Hindlimb muscle (tissue), 1 donor: ENCODE measurements at regions not wholly inside any gene's neighbourhood (a gene's known extent, or its start where the extent isn't known, plus 50 kb on each side); places are given as distances from the start of the nearest gene placed in this dataset.
A peak's percentile ranks its signal among the peaks of the same experiment; 100 is the strongest.
"Not testable (repeated sequence)": the region's sequence is repeated elsewhere in the genome, so short reads cannot be mapped to it uniquely, and the experiment has no call there.

Experiments used
- DNase-seq: peaks from one replicate; pipeline ENCODE4 v3.0.0-alpha.2; 2013

DNA sequence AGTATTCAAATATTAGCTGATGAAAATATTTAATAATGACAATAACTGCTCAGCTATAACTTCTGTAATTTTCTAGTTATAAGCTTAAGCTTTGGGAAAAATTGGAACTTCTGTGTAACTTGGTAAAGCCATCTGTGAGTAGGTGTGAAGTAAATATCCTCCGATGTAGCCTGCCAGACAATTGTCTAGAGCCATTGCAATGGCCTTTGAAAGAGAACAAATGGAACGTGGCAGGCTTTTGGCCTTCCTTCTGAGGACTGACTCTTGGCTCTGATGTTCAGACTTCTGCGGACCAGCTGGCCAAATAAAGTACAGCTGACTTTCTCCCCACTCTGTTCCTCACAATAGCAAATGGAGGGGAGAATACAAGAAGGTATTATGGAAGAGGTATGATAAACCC is 203.4 kb upstream of the NMUR2 start:
- no peak for DNase-seq

DNA sequence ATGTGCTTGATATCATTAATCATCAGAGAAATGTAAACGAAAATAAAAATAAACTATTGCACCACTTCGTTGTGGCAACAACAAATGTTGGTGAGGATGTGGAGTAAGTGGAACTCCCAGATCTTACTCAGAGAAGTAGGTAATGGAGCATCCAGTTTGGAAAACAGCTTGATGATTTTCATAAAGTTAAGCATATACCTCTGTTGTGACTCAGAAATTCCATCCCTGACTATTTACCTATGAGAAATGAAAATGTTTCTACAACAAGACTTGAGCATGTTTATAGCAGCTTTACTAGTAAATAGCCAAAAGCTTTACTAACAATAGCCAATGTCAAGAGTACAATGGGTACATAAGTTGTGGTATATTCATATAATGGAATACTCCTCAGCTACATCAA is 214.7 kb upstream of the NMUR2 start:
- DNase-seq = no peak

DNA sequence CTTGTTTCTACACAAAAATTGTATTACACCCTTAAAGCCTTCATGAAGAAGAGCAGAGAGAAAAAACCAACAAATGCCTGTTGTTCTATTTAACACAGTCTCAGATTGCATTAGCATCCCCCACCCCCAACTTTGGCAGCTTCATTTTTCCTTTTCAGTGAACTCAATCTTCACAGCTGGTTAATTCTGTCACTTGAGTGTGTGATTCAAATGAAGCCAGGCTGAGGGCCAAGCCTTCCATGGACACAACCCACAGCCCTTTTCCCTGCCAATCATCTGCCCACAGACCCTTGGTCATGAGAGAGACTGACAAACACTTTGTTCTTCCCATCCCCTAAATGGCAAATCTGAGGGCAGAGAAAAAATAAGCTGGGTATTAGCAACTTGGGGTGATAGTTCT is 217.5 kb upstream of the NMUR2 start:
- no peak for DNase-seq

DNA sequence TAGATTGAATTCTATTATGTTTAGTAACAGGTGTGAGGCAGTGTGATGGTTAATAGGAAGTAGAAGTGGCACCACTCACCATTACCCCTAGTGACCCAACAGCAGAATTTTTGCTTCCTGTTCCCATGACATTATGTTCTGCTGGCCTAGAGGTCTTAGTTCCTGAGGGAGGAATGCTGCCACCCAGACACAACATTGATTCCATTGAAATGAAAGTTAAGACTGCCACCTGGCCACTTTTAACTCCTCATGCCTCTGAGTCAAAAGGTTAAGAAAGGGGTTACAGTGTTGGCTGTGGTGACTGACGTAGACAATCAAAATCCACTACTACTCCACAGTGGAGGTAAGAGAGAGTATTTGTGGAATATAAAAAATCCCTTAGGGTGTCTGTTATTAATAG is 218.9 kb upstream of the NMUR2 start:
- no peak for DNase-seq

DNA sequence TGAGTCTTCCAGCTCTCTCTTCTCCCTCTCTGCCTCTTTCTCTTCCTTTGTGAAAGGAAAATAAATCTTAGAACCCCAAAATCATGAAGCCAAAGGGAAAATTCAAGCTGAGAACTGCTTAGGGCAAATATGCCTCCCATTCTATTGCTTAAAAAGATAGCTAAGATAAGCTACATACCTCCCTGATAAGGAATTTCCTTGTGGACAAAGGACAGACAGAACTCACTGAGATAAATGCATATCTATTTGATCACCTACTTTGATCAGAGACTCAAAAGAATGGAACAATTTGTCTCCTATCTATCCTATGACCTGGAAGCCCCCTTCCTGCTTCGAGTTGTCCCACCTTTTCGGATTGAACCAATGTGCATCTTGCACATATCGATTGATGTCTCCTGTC is 220.6 kb upstream of the NMUR2 start:
- DNase-seq = no peak

DNA sequence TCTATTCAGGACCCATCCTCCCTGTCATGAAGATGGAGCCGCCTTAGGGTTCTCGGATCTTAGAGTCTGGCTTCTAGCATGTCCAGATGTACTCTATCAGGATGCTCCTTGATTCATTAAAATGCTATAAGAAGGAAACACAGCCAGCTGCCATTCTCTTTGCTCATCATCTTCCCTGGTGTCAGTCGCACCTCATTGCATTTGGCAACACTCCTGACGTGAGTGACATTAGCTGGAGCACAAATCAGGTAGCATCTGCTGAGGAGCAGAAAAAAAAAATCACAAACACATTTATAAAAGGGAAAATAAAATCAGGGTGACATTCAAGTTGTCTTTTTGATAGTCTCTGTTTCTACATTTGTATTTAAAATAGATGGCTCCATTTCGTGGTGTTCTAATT is 226.1 kb upstream of the NMUR2 start:
- DNase-seq = no peak

DNA sequence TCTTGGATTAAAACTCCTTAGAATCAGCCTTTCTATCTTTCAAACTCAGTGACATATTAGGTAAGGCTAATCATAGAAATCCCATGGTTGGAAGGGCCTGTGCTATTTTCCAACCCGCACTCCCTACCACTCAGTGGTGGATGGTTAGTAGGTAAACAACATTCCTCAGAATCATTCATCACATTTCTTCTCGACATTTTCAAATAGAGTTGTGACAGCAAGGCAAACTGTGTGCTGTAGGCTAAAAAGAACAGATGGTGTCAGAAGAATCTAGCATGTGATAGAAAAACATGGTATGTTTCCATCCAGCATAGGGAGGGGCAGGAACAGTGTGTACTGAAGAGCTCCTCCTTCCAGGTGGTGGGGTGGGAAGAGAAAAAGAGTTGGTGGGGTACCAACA is 227.3 kb upstream of the NMUR2 start:
- no peak for DNase-seq

DNA sequence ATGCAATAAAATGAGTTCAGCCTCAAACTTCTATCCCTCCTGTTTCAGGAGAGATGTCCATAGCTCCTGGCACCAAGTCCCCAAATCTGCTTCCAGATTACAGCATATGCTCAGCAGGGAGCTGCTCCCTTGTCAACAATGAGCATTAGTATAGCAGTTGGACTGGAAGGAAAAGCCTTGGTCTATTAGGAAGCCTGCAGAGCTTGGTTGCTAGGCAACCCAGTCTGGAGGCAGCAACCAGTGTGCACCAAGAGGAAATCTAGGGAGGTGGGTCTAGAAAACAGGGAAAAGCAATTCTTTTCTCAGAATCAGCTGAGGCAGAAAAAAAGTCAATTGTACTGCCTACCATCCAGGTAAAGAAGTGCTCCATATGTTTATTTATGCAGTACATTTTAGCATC is 229.5 kb upstream of the NMUR2 start:
- peak; percentile 42 for DNase-seq

DNA sequence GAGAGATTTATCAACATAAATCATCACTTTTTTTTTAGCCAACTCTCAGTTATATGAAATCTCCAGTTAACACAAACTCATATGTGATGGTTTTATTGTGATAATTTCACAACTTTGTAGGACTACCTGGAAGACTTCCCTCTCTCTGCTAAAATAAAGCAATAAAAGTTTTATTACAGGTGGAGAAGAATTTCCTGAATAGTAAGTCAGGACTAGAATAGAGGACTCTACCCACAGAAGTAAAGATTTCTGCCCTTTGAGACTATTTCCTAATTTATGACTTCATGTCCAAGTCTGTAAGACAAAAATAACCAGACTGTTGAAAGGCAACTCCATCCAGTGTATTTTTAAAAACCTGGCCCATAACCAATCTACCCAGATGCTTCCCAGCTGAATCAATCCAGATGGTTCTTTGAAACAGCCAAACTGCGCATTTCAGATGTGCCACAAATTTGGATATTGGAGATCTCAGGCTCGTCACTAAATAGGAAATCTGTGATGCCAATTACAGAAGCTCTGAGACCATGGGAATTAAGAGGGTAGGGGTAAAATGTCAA is 234.0 kb upstream of the NMUR2 start:
- DNase-seq = peak; percentile 35

DNA sequence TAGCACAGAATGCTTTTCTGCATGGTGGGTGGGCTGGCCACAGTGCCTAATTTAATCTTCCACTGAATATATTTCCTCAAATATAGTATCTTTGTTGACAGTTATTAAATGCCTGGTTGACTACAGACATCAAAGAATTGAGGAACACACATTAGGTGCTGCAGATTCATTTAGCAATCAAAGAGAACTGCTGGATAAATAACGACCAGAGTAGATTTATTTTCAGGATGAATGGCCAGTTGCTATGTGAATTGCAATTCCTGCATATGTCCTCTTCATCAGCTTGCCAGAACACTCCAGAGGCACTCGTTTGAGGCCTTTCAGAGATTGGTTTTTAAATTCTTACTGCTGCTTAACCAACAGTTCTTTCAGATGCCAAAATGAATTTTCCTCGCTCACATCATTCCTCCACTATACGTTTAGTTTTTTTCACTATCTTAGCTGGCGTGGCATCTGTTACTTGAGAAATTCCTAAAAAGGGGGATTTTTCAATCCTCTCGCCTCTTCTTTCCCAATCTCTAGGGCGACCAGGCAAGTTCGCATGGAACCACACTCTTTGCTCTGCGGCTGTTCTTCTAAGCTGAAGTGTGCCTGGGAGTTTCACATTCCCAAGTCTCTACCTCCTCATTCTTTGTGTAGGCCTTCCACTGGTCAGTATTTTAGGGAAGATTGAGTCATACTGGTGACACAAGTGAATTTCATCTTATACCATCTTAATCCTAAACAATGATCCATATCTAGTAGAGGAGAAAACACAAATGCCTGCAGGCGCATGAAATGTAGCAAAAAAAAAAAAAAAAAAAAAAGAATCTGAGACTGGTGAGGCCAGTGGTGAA is 237.1 kb upstream of the NMUR2 start:
- DNase-seq = no peak

DNA sequence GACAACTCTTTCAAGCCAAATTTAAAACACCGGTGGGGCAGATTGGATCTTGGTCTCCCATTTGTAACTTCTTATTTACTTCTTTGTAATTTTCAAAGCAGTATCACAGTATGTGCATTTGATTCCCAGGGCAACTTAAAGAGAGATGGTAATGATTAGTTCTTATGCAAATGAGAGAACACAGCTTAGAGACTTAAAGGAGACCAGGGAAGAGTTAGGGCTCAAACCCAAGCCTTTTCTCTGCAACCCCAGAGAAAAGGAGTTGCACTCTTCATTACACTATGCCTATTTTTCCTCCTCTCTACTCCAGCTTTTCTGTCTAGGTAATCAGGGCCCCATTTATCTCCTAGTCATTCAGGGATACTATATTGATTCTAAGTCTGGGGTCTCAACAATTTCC is 237.8 kb upstream of the NMUR2 start:
- no peak for DNase-seq

DNA sequence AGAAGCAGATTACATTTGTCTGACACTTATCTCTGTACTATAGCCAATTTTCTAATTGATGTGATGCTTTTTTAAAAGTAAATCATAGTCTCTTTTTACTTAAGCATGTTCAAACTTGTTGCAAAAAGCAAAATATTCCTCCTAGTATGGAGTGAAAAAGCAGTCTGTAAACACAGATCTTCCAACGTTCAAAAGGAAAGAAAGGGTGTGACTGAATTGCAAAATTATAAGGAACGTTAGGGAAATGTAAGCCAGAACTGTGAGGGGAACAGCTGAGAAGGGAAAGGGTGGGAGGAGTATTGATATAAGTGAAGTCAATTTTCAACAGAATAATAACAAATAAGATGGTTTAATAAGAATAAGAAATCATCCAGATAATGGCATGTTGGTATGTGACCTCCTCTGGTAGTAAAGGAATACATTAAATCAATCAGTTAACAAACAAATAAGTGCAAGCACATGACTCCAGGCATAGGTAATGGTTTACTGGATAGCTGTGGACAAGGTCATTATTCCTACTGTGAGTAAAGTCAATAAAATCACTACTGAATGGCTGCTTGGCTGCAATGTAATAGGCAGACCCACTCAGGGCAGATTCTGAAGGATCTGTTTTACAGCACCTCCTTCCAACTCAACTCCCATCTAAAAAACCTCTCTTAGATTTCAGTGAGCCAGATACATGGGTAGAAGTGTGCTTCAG is 239.1 kb upstream of the NMUR2 start:
- DNase-seq = no peak

DNA sequence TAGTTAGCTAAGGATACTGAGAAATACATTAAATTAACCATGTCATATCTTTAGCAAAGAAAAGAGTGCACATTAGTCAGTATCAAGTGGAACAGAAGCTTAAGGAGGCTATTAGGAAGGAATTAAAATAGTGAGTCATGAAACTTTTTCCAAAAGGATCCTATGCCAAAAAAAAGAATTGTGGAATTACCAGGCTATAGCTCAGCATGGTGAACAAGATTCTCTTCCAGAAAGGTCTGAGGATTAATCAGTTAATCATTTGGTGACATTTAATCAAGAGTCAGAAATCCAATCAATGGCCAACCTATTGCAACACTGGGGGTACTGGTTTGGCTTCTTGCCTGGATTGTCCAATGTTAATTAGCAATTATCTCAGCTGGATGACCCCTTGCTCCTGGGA is 244.5 kb upstream of the NMUR2 start:
- no peak for DNase-seq

DNA sequence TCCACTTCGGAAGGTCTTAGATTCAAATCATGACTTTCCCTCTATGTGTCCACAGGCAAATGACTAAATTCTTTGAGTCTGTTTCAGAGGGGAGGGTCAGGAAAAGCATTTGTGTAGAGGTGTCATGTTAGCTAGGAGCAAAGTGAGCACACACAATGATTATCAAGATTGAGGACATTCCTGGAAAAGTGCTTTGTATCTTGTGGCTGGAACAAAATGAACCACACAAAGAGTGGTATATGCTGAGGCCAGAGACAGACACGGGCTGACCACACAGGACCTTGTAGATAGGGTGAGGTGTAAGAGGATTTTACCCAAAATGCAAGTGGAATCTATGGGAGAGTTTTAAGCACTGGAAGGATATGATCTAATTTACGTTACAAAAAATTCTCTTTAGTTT is 245.3 kb upstream of the NMUR2 start:
- no peak for DNase-seq

DNA sequence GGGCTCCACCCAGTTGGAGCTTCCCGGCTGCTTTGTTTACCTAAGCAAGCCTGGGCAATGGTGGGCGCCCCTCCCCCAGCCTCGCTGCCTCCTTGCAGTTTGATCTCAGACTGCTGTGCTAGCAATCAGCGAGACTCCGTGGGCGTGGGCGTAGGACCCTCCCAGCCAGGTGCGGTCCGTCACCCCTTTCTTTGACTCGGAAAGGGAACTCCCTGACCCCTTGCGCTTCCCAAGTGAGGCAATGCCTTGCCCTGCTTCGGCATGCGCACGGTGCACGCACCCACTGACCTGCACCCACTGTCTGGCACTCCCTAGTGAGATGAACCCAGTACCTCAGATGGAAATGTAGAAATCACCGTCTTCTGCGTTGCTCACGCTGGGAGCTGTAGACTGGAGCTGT is 254.4 kb upstream of the NMUR2 start:
- DNase-seq = not testable (repeated sequence)

DNA sequence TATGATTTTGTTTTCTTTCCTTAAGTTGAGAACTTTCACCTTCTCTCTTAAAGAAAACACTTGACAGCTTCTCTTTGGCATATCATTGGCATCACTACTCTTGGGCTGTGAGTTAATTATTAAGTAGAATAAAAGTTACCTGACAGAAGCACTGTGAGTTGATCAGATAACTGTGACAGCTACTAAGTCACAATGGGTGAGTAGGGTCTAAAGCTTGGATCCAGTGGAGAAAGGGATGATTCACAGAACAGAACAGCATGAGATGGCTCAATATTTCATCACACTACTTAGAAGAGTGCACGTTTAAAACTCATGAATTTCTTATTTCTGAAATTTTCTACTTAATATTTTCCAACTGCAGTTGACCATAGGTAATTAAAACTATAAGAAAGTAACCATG is 268.5 kb upstream of the NMUR2 start:
- DNase-seq = no peak

DNA sequence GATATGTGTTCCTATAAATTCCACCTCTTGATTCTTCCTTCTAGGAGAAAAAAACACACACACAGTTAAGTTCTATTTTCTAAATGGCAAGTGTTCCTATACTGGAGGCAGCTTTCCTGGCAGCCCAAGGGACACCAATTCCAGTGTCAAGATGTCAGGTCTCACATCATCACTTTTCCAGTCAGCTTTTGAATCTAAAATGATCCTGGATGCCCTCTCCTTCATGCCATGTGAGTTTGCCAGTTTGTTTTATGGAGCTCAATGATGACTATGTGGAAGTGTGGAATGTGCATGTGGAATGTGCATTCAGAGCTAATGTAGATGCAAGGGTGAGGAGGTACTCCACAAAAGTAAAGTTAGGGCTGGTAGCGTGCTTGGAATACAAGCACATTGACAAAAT is 269.3 kb upstream of the NMUR2 start:
- no peak for DNase-seq

DNA sequence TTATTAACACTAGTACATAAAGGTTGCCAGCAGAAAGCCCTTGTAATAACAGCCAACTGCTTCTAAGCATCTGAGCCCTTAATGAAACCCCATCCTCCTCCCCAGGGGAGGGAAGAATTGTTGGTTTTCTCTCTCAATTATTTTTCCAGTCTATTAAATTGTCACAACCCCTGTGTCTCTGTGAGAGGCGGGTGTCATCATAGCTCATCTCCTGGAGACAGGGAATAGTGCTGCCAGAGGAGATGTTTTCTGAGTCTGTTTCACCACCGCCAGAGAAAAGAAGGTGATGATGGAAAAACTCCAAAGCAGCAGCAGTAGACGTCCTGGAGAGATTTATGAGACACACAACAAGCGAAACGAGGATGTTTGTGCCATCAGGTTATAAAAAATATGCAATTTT is 271.1 kb upstream of the NMUR2 start:
- no peak for DNase-seq

DNA sequence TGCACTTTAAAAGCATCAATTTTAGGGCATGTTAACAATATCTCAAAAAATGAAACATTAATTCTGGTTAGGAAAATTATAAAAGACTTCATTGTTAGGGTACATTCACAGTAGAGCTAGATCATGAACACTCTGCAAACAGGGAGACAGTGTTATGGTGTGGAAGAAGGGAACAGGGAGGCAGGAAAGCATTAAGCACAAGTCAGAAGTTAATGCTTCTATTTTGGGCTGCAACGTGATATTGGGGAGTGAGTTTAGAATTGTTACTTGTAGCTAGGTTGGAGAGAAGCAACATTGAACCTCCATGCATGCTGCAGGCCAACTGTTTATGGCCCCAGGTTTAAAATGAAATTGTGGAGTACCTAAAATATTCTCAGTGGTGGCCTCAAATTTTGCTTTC is 278.1 kb upstream of the NMUR2 start:
- DNase-seq = no peak

DNA sequence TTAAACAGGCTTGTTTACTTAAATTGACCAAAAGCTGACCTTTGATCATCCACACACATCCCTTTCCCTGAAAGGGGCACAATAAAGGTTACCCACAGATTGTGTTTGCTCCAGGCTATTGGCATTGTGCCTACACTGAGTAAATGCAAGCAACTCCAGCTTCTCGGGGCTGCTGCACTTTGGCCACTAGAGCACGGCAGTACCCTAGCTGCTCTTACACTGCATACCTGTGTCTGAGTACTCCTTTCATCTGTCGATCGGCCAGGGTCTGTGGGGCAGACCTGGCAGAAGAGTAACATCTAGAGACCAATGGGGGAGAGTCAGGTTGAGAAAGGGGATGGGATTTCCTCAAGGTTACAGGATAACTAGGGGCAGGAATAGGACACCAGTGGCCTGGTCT is 281.9 kb upstream of the NMUR2 start:
- DNase-seq = no peak

DNA sequence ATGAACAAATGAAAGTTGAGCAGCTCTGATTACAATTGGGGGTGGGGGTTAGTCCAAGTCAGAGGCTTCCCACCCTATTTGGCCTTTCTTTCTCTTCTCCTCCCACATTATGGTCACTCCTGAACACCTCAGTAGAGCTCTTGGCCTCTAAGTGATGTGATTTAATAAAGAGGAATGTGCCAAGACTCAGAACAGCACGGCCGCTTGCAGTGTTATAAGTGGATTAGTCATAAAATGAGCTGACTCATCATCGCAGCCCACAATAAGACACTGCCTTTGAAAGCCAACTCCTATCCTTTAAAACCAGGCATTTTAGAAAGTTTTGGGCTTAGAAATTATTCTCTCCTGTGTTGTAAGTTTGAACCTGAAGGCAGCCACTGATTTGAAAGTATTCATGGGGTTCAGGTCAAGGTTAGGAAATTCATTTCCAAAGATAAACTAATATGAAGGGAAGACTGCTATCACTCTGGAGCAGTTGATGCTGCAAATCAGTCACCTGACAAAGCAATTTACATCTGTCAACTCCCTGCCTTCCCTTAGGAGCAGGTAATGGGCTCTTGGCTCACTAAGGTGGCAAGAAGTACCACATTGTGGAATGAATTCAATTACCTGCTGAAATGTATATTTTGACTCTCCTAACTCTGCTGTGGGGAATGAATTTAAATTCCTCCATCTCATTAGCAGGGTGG is 283.6 kb upstream of the NMUR2 start:
- peak; percentile 3 for DNase-seq

DNA sequence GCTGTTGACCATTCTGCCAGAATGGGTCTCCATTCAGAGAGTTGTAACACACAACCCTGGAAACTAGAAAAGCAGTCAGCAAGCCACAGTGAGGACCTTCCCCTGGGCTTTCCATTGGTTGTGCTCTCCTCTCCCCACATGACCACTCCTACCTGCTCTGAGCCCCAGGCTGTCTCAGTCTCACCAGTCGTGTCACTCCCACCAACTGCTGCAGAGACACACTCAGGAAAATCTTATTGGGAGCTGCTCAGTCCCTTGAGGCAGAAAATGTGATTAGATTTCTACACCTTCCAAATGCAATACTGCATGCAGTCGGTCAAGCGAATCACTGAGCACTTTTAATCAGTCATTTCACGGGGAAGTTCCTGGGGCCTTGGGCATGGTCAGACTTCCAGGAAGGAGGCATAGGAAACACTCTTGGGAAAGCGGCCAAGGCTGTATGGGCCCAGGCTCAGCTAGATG is 284.2 kb upstream of the NMUR2 start:
- no peak for DNase-seq

DNA sequence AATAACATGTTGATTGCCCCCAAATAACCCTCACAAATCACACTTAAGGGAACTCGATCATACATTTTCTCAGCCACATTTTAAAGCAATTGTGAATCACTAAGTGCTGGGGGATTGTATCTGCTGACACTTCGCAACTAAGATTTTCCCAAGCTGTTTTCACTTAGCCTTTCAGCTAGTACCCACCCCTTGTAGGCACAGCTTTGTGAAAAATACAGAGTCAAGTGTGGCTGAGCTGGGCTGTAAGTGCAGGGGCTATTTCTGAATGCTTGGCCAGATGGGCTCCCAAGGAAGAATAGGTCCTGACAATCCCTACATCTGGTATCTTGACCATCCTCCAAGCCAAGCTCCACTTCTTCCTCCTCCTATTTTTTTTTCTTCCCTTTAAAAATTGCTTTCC is 289.2 kb upstream of the NMUR2 start:
- no peak for DNase-seq
